ENCODE measurements at regions not wholly inside any gene's neighbourhood (a gene's known extent, or its start where the extent isn't known, plus 50 kb on each side); places are given as distances from the start of the nearest gene placed in this dataset.
"Not testable (repeated sequence)": the region's sequence is repeated elsewhere in the genome, so short reads cannot be mapped to it uniquely, and the experiment has no call there.

DNA sequence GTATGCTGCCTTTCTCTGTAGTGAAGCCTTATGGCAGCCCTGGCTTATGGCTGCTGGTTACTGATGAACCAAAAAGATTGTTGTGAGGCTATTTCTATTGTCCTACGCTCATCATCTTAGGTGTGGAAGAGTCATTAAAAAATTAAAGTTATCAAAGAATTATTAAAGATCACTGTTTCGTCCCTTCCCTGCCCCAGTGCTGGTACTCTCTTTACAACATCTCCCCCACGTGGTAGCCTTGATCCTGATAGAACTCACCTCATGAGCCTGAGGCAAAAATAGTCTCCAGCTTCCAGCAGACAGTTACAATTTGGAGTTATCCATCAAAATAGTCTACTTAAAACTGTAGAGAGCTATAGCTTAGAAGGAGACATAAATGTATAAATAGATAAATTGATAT is 201.5 kb downstream of the S1PR1 start:
- no peaks in the 10 kb centered on the region for H3K36me3 ChIP-seq
- TF ChIP-seq CTCF (IDR thresholded peaks at IDR 0.05), result no peak
- H3K9ac ChIP-seq (ENCODE audit: low read depth in 2 of 2, low read length in 2 of 2), result no peak overlapping the region

DNA sequence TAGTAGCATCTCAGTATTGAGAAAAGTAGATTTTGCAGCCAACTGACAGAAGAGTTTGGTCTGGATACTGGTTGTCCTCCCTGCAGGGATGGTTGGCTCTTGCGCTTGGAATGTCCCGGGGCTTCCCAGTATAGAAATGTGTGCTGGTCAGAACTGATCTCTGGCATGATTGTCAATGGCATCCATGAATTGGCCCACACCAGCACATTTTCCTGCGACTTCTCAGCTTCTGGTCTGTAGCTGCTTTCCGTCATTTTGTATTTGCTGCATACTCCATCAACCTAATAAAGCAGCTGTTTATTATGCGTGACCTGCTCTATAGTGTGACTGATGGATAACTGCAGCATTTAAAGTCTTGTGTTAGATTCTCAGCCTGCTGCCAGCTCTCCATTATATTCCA is 203.7 kb downstream of the S1PR1 start:
- H3K27me3 ChIP-seq, result no peaks in the 10 kb centered on the region
- no peak overlapping the region for H3K27ac ChIP-seq
- H3K4me1 ChIP-seq, result no peaks in the 10 kb centered on the region
- no peak for TF ChIP-seq CTCF (IDR thresholded peaks at IDR 0.05)
- H3K4me3 ChIP-seq, result no peak overlapping the region
- DNase-seq, result no peak
- no peak overlapping the region for H3K9ac ChIP-seq (ENCODE audit: low read depth in 2 of 2, low read length in 2 of 2)
- intact Hi-C loops (cut with DNase I), result no loop called here
- no peaks in the 10 kb centered on the region for H3K9me3 ChIP-seq
- no peaks in the 10 kb centered on the region for H3K36me3 ChIP-seq

More for the DNA sequence above, 201.5 kb downstream of the S1PR1 start:
- Histone ChIP-seq H3K4me3 (no peak overlapping the region), H3K27me3 (no peaks in the 10 kb centered on the region), H3K4me1 (no peaks in the 10 kb centered on the region), H3K9me3 (no peaks in the 10 kb centered on the region), H3K27ac (no peak overlapping the region)
- intact Hi-C loops (cut with DNase I), result no loop called here
- DNase-seq, result no peak

DNA sequence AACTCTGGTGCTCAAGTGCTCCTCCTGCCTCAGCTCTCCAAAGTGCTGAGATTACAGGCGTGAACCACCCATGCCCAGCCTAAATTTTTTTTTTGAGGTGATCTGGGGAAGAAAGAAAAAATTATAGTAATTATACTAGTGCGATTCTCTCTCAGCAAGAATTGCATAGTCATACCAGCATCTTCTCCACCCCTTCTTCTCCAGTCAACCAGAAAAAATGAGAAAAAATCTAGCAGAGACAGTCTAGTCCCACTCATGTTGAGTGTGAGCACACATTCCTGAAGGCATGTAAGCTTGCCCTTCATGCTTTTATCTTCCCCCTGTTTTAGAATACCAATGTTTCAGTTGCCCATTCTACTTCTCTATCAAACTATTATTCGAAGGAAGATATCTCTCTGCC is 207.6 kb downstream of the S1PR1 start:
- no peak for DNase-seq
- Histone ChIP-seq H3K27me3 (no peaks in the 10 kb centered on the region), H3K4me3 (no peak overlapping the region), H3K36me3 (no peaks in the 10 kb centered on the region), H3K27ac (no peak overlapping the region), H3K4me1 (no peaks in the 10 kb centered on the region), H3K9me3 (no peaks in the 10 kb centered on the region), H3K9ac (ENCODE audit: low read depth in 2 of 2, low read length in 2 of 2) (no peak overlapping the region)
- no peak for TF ChIP-seq CTCF (IDR thresholded peaks at IDR 0.05)
- intact Hi-C loops (cut with DNase I), result no loop called here

DNA sequence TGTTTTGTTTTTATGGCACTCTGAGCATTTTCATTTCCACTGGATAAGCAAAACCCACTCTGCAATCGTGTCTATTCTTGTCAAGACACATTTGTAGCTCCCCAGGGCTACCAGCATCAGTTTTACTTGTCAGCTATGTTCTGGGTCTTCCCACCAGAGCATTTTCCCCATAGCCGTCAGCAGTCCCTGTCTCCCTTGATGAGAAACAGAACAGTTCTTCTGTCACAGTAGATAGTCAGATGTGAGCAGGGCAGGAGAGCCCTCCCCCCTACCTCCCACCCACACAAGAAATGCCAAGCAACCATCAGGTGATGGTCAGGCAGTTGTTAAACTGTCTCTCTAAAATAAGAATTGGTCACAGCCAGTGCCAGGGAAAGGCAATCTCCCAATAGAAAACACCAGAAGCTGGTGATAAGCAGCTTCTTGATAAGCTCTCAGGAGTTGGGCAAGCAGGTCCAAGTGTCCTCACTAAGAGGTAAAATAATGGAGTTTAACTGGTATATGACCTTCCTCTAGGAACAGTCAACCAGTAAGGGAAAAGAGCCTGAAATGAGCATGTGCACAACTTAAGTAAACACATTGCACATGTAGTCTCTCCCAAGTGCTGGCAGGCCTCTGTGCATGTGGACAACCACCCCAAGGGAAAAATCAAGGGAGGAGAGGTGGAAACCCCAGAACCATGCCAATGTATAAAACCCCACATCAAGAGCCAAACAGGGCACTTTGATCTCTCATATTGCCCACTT is 208.2 kb downstream of the S1PR1 start:
- no peak overlapping the region for H3K4me3 ChIP-seq
- TF ChIP-seq CTCF (IDR thresholded peaks at IDR 0.05), result no peak
- no peak overlapping the region for H3K27ac ChIP-seq
- intact Hi-C loops (cut with DNase I), result no loop called here
- H3K36me3 ChIP-seq, result no peaks in the 10 kb centered on the region
- DNase-seq, result no peak
- H3K9ac ChIP-seq (ENCODE audit: low read depth in 2 of 2, low read length in 2 of 2), result no peak overlapping the region
- H3K9me3 ChIP-seq, result no peaks in the 10 kb centered on the region
- no peaks in the 10 kb centered on the region for H3K4me1 ChIP-seq
- no peaks in the 10 kb centered on the region for H3K27me3 ChIP-seq

DNA sequence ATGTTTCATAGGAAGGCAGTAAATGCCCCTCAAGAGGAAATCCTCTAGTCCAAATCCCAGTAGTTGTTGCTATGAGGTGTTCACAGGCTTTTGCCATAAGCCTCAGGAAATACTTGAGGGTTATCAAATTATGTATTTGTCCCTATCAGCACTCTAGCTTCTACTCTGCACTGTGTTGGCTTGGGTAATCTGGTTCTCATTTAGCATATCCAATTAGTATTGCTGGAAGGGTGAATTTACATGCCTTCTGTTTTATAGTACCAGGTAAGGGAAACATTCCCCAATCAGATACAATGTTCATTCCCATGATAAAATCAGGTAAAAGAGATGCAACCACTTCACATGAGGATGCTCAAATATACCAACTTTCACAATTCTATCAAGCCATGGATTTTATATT is 211.2 kb downstream of the S1PR1 start:
- TF ChIP-seq CTCF (IDR thresholded peaks at IDR 0.05), result no peak
- intact Hi-C loops (cut with DNase I), result no loop called here
- H3K9me3 ChIP-seq, result no peaks in the 10 kb centered on the region
- H3K9ac ChIP-seq (ENCODE audit: low read depth in 2 of 2, low read length in 2 of 2), result no peak overlapping the region
- H3K4me3 ChIP-seq, result no peak overlapping the region
- H3K27ac ChIP-seq, result no peak overlapping the region
- no peaks in the 10 kb centered on the region for H3K27me3 ChIP-seq
- no peaks in the 10 kb centered on the region for H3K36me3 ChIP-seq
- DNase-seq, result no peak
- no peaks in the 10 kb centered on the region for H3K4me1 ChIP-seq

DNA sequence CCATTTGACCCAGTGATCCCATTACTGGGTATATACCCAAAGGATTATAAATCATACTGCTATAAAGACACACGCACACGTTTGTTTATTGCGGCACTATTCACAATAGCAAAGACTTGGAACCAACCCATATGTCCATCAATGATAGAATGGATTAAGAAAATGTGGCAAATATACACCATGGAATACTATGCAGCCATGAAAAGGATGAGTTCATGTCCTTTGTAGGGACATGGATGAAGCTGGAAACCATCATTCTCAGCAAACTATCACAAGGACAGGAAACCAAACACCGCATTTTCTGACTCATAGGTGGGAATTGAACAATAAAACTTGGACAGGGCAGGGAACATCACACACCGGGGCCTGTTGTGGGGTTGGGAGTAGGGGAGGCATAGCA is 213.9 kb downstream of the S1PR1 start:
- intact Hi-C loops (cut with DNase I); DNase-seq; H3K9me3 ChIP-seq: not testable (repeated sequence)

More for the DNA sequence above, 213.9 kb downstream of the S1PR1 start:
- not testable (repeated sequence) for H3K36me3 ChIP-seq; H3K27ac ChIP-seq; H3K4me1 ChIP-seq; H3K9ac ChIP-seq (ENCODE audit: low read depth in 2 of 2, low read length in 2 of 2); H3K27me3 ChIP-seq; H3K4me3 ChIP-seq
